ENCODE measurements at regions not wholly inside any gene's neighbourhood (a gene's known extent, or its start where the extent isn't known, plus 50 kb on each side); places are given as distances from the start of the nearest gene placed in this dataset.

GRCh38 chr21:17950591-17950990 lies 131.4 kb upstream of the C21orf91 start:
- Histone ChIP-seq H3K9me1 (ENCODE audit: control insufficient read depth, insufficient read depth, low read length) (no peaks in the 10 kb centered on the region), H3K36me3 (ENCODE audit: control insufficient read depth, insufficient read depth, low read length) (no peaks in the 10 kb centered on the region), H3K4me3 (no peak overlapping the region), H3K9me3 (replicated peaks; ENCODE audit: control insufficient read depth, insufficient read depth, low read depth, low read length) (no peaks in the 10 kb centered on the region), H3K4me1 (replicated peaks in 1 of 2; ENCODE audit: control insufficient read depth in 2 of 2, insufficient read depth in 2 of 2, low read length in 2 of 2) (no peaks in the 10 kb centered on the region), H3K27me3 (ENCODE audit: control insufficient read depth in 2 of 2, insufficient read depth in 2 of 2, low read length in 2 of 2) (no peaks in the 10 kb centered on the region), H3K4me2 (ENCODE audit: insufficient read depth, low read length) (no peak overlapping the region), H3K27ac (ENCODE audit: extremely low read depth, low read depth, low read length) (no peak overlapping the region), H3K9ac (ENCODE audit: insufficient read depth in 1 of 2, low read depth in 2 of 2, low read length in 2 of 2) (no peak overlapping the region), H2AFZ (ENCODE audit: low read depth, low read length) (no peak overlapping the region), H4K20me1 (replicated peaks; ENCODE audit: control insufficient read depth, insufficient read depth, low read length) (no peaks in the 10 kb centered on the region), H3K79me2 (ENCODE audit: control insufficient read depth, insufficient read depth, low read length) (no peaks in the 10 kb centered on the region)
- POLR2A ChIA-PET, result no interaction called here
- BruUV-seq (replicated peaks), result no TSS peak
- TF ChIP-seq KDM5B (IDR thresholded peaks at IDR 0.05; ENCODE audit: insufficient replicate concordance, low read depth, low read length) (no peak), CGGBP1 (CRISPR knock-in tag; IDR thresholded peaks at IDR 0.05) (no peak), MEF2A (IDR thresholded peaks at IDR 0.05; ENCODE audit: control insufficient read depth, low read depth, low read length) (no peak), ZNF134 (CRISPR knock-in tag; conservative IDR thresholded peaks at IDR 0.05) (no peak), CBX3 (IDR thresholded peaks at IDR 0.05; ENCODE audit: borderline replicate concordance in 1 of 2, low read length in 2 of 2) (no peak), FIP1L1 (IDR thresholded peaks at IDR 0.05; ENCODE audit: low read depth, low read length, poor library complexity, severe bottlenecking) (no peak), E2F3 (CRISPR knock-in tag; IDR thresholded peaks at IDR 0.05) (no peak), FOXA1 (IDR thresholded peaks at IDR 0.05; ENCODE audit: borderline replicate concordance) (no peak), ETV1 (tag; conservative IDR thresholded peaks at IDR 0.05; ENCODE audit: low read depth) (no peak), HNRNPUL1 (IDR thresholded peaks at IDR 0.05; ENCODE audit: low read length) (no peak), XRCC3 (IDR thresholded peaks at IDR 0.05) (no peak), FUS (optimal IDR thresholded peaks at IDR 0.05; ENCODE audit: low read depth, low read length) (no peak), STAG1 (CRISPR knock-in tag; IDR thresholded peaks at IDR 0.05; ENCODE audit: borderline replicate concordance) (no peak), SP1 (CRISPR knock-in tag; IDR thresholded peaks at IDR 0.05) (no peak), IFI16 (CRISPR knock-in tag; IDR thresholded peaks at IDR 0.05) (no peak)
- in situ Hi-C loops (cut with MboI), result no loop called here
- intact Hi-C loops (cut with micrococcal nuclease), result no loop called here
- ATAC-seq (no peak), FAIRE-seq (no peak), DNase-seq (ENCODE audit: extremely low read depth in 1 of 4, low spot score in 3 of 4) (no peak)
- 0% methylated on average over 2 of the region's 2 CpGs for WGBS (ENCODE audit: insufficient coverage, low coverage, missing lambda C conversion rate)
- CTCF ChIA-PET (ENCODE audit: low intra/inter-chr PET ratio), result no interaction called here
